K562 (cell line): ENCODE measurements at regions not wholly inside any gene's neighbourhood (a gene's known extent, or its start where the extent isn't known, plus 50 kb on each side); places are given as distances from the start of the nearest gene placed in this dataset.

Experiments
- ATAC-seq: fragments of 200-7000 bp; cut with Tn5 transposase; 3 replicates; pipeline ENCODE4 v1.9.1; 2020; ENCODE audit warnings: moderate library complexity
- BruUV-seq: library from RNA; stranded (reverse); fragments of 400-500 nt; replicated peaks from 2 replicates; lab custom pipeline; 2021; lab: Mats Ljungman, UMichigan
- CTCF ChIA-PET: fragments of 300-600 bp; formaldehyde crosslinking; extraction: SDS; loops from one replicate; lab custom pipeline; 2021; ENCODE audit warnings: low intra/inter-chr PET ratio; lab: Yijun Ruan, JAX
- POLR2A ChIA-PET: fragments of 300-600, 350-650 bp; sonication (Branson Sonifier 250); formaldehyde crosslinking; extraction: SDS; loops from one replicate; lab custom pipeline; 2021; ENCODE audit warnings: antibody characterized with exemption, inconsistent platforms; lab: Yijun Ruan, JAX
- DNase-seq, 4 experiments: peaks; one replicate each; pipeline versions ENCODE4 v3.0.0 to v3.0.0-alpha.2; 2011 to 2018; ENCODE audit warnings: low spot score in 3 of 4, mixed read lengths in 3 of 4; ENCODE audit errors: extremely low read depth in 1 of 4
- FAIRE-seq: peaks from 2 replicates; lab custom pipeline; 2011; peaks lifted over from hg19 to GRCh38; lab: Jason Lieb, UNC
- H2AFZ ChIP-seq: 2 replicates; pipeline ENCODE4 v1.6.0; 2011; ENCODE audit warnings: low read depth, low read length, control low read depth, inconsistent platforms
- H3K27ac ChIP-seq: fragments of 200-600 bp; 3 replicates; pipeline ENCODE4 v1.8.0; 2011; ENCODE audit warnings: low read depth, mild to moderate bottlenecking, control low read depth, inconsistent platforms, low read length, moderate library complexity, mixed read lengths; ENCODE audit errors: extremely low read depth
- H3K27me3 ChIP-seq, 2 experiments: fragments of 300-600 bp in 1 of 2; 2 replicates in 1 of 2; 3 replicates in 1 of 2; pipeline versions ENCODE4 v1.6.0 to v1.8.0; 2011; ENCODE audit warnings: inconsistent platforms in 2 of 2, low read length in 2 of 2, mild to moderate bottlenecking in 1 of 2, mixed read lengths in 1 of 2, moderate library complexity in 1 of 2; ENCODE audit not compliant: control insufficient read depth in 2 of 2, insufficient read depth in 2 of 2
- H3K36me3 ChIP-seq: fragments of 300-600 bp; 3 replicates; pipeline ENCODE4 v1.8.0; 2011; ENCODE audit warnings: mild to moderate bottlenecking, low read length, inconsistent platforms; ENCODE audit not compliant: control insufficient read depth, insufficient read depth
- H3K4me1 ChIP-seq, 2 experiments: fragments of 200-600 bp in 1 of 2; replicated peaks in 1 of 2; 2 replicates in 1 of 2; 3 replicates in 1 of 2; pipeline versions ENCODE4 v1.5.1 to v1.8.0; 2011; ENCODE audit warnings: inconsistent platforms in 2 of 2, low read length in 2 of 2, mild to moderate bottlenecking in 1 of 2, mixed read lengths in 1 of 2, moderate library complexity in 1 of 2; ENCODE audit not compliant: control insufficient read depth in 2 of 2, insufficient read depth in 2 of 2
- H3K4me2 ChIP-seq: 2 replicates; pipeline ENCODE4 v1.6.1; 2011; ENCODE audit warnings: low read length, control low read depth, inconsistent platforms, mixed read lengths; ENCODE audit not compliant: insufficient read depth
- H3K4me3 ChIP-seq: fragments of 200-600 bp; sonication (generic), shearing (Covaris generic); 2 replicates; pipeline ENCODE4 v1.5.1; 2016; ENCODE audit warnings: control low read depth, inconsistent platforms
- H3K79me2 ChIP-seq: fragments of 200-600 bp; 3 replicates; pipeline ENCODE4 v1.8.0; 2011; ENCODE audit warnings: low read length, inconsistent platforms; ENCODE audit not compliant: control insufficient read depth, insufficient read depth
- H3K9ac ChIP-seq, 2 experiments: 2 replicates each; pipeline versions ENCODE4 v1.6.0 to v1.6.1; 2011; ENCODE audit warnings: low read depth in 2 of 2, low read length in 2 of 2, control low read depth in 1 of 2, inconsistent platforms in 1 of 2, mild to moderate bottlenecking in 1 of 2, mixed read lengths in 1 of 2; ENCODE audit not compliant: insufficient read depth in 1 of 2
- H3K9me1 ChIP-seq: one replicate; pipeline ENCODE4 v1.6.0; 2011; ENCODE audit warnings: inconsistent platforms, mild to moderate bottlenecking, low read length, moderate library complexity; ENCODE audit not compliant: control insufficient read depth, insufficient read depth
- H3K9me3 ChIP-seq: replicated peaks from 2 replicates; pipeline ENCODE4 v1.5.1; 2011; ENCODE audit warnings: low read depth, low read length, inconsistent platforms; ENCODE audit not compliant: control insufficient read depth, insufficient read depth
- H4K20me1 ChIP-seq: replicated peaks from 2 replicates; pipeline ENCODE4 v1.6.1; 2011; ENCODE audit warnings: low read length, inconsistent platforms, mixed read lengths; ENCODE audit not compliant: control insufficient read depth, insufficient read depth
- CBFA2T3 ChIP-seq: fragments of 450-650 bp; IDR thresholded peaks from 2 replicates; pipeline ENCODE4 v1.6.1; 2017
- E2F8 ChIP-seq: fragments of 450-650 bp; IDR thresholded peaks from 2 replicates; pipeline ENCODE4 v1.7.1; 2018; ENCODE audit warnings: mild to moderate bottlenecking, low read depth; ENCODE audit not compliant: partially characterized antibody
- MAFG ChIP-seq: fragments of 450-650 bp; conservative IDR thresholded peaks from 2 replicates; pipeline ENCODE4 v1.6.1; 2016; ENCODE audit warnings: missing genetic modification characterization, missing compliant biosample characterization
- WGBS: fragments of 100-300 bp; shearing (Covaris generic); methylation state at CpG from one replicate; pipeline ENCODE4 v1.1.6; 2016; ENCODE audit warnings: low coverage, mixed read lengths; ENCODE audit not compliant: insufficient coverage; ENCODE audit errors: missing lambda C conversion rate; 5-methylcytosine and 5-hydroxymethylcytosine counted together
- in situ Hi-C: fragments of 300-500 bp; cut with MboI; formaldehyde crosslinking; loops from 4 replicates; pipeline ENCODE4 v1.15.0; 2018; ENCODE audit warnings: inconsistent platforms, mixed read lengths
- intact Hi-C: fragments of 100-400 bp; cut with micrococcal nuclease; formaldehyde crosslinking; loops from 2 replicates; pipeline ENCODE4 v1.14.2; 2022
- TF ChIP-seq, protein P1 (sequence below): sonication (generic); formaldehyde crosslinking; IDR thresholded peaks from 2 replicates; pipeline ENCODE4 v1.8.0; 2022; ENCODE audit warnings: missing genetic modification reagents, mild to moderate bottlenecking, borderline replicate concordance

- DNase-seq (peak in 1 of 4 experiments; percentile 1), FAIRE-seq (no peak), ATAC-seq (0 out of 3 replicates have a peak, but pooled peaks have one; percentile 42)
- Histone ChIP-seq H3K27me3 (no peaks in the 10 kb centered on the region), H3K36me3 (no peaks in the 10 kb centered on the region), H3K9me3 (no peaks in the 10 kb centered on the region), H3K27ac (no peak overlapping the region), H3K4me1 (no peaks in the 10 kb centered on the region), H3K9ac (no peak overlapping the region), H3K9me1 (no peaks in the 10 kb centered on the region), H2AFZ (no peak overlapping the region), H3K4me2 (no peak overlapping the region), H4K20me1 (no peaks in the 10 kb centered on the region), H3K79me2 (no peaks in the 10 kb centered on the region), H3K4me3 (no peak overlapping the region)
- TF ChIP-seq, protein P1, sequence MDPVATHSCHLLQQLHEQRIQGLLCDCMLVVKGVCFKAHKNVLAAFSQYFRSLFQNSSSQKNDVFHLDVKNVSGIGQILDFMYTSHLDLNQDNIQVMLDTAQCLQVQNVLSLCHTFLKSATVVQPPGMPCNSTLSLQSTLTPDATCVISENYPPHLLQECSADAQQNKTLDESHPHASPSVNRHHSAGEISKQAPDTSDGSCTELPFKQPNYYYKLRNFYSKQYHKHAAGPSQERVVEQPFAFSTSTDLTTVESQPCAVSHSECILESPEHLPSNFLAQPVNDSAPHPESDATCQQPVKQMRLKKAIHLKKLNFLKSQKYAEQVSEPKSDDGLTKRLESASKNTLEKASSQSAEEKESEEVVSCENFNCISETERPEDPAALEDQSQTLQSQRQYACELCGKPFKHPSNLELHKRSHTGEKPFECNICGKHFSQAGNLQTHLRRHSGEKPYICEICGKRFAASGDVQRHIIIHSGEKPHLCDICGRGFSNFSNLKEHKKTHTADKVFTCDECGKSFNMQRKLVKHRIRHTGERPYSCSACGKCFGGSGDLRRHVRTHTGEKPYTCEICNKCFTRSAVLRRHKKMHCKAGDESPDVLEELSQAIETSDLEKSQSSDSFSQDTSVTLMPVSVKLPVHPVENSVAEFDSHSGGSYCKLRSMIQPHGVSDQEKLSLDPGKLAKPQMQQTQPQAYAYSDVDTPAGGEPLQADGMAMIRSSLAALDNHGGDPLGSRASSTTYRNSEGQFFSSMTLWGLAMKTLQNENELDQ (CRISPR knock-in tag) = no peak
- TF ChIP-seq E2F8 = no peak
- 0 out of 2 replicates have a peak, but pooled peaks have one; percentile 14 for TF ChIP-seq CBFA2T3
- 0 out of 2 replicates have a peak, but pooled peaks have one; percentile 13 for TF ChIP-seq MAFG (tag)
- POLR2A ChIA-PET = no interaction called here
- intact Hi-C loops (no loop called here), in situ Hi-C loops (no loop called here)
- WGBS = 6% methylated on average over 3 of the region's 3 CpGs
- no TSS peak for BruUV-seq
- CTCF ChIA-PET = no interaction called here
Measured at GRCh38 chr9:90022474-90022873, 417.7 kb downstream of the GADD45G start.
